Stimulated activated CD4-positive, alpha-beta T cell treated with anti-CD3 and anti-CD28 coated beads, Interleukin-12 subunit alpha, Interleukin-12 subunit beta, amount 100 ng/mL, for 4 hours (primary cell): ENCODE measurements at regions not wholly inside any gene's neighbourhood (a gene's known extent, or its start where the extent isn't known, plus 50 kb on each side); places are given as distances from the start of the nearest gene placed in this dataset.
"Not testable (repeated sequence)": the region's sequence is repeated elsewhere in the genome, so short reads cannot be mapped to it uniquely, and the experiment has no call there.

Experiments
- DNase-seq: peaks from one replicate; pipeline ENCODE4 v3.0.0-alpha.2; 2020

GRCh38 chr3:176016203-176016602, 1157.1 kb downstream of the NAALADL2 start:
- not testable (repeated sequence) for DNase-seq

GRCh38 chr3:176015228-176015627, 1156.1 kb downstream of the NAALADL2 start:
- DNase-seq = not testable (repeated sequence)

GRCh38 chr3:176009256-176009655, 1150.1 kb downstream of the NAALADL2 start:
- DNase-seq = no peak

GRCh38 chr3:176005564-176005963, 1146.4 kb downstream of the NAALADL2 start:
- DNase-seq = no peak

GRCh38 chr3:175989161-175989560, 1130.0 kb downstream of the NAALADL2 start:
- DNase-seq = no peak

- no peak for DNase-seq
These were observed 1129.3 kb downstream of the NAALADL2 start for GRCh38 chr3:175988401-175988800.

- no peak for DNase-seq
These were observed 1126.6 kb downstream of the NAALADL2 start for GRCh38 chr3:175985781-175986180.

GRCh38 chr3:175983379-175983778, 1124.2 kb downstream of the NAALADL2 start:
- DNase-seq = no peak

- no peak for DNase-seq
These were observed 1121.5 kb downstream of the NAALADL2 start for GRCh38 chr3:175980486-175981090.

GRCh38 chr3:175977968-175978752, 1119.0 kb downstream of the NAALADL2 start:
- no peak for DNase-seq

- no peak for DNase-seq
These were observed 1110.3 kb downstream of the NAALADL2 start for GRCh38 chr3:175969456-175969855.

GRCh38 chr3:175965036-175965435, 1105.9 kb downstream of the NAALADL2 start:
- no peak for DNase-seq

- no peak for DNase-seq
These were observed 1098.3 kb downstream of the NAALADL2 start for GRCh38 chr3:175957427-175957826.

GRCh38 chr3:175956964-175957363, 1097.8 kb downstream of the NAALADL2 start:
- DNase-seq = no peak

- DNase-seq = no peak
These were observed 1092.0 kb downstream of the NAALADL2 start for GRCh38 chr3:175951047-175951694.

- no peak for DNase-seq
These were observed 1088.9 kb downstream of the NAALADL2 start for GRCh38 chr3:175948041-175948440.

- DNase-seq = no peak
These were observed 1082.2 kb downstream of the NAALADL2 start for GRCh38 chr3:175941352-175941751.

GRCh38 chr3:175940881-175941280, 1081.7 kb downstream of the NAALADL2 start:
- no peak for DNase-seq

- DNase-seq = no peak
These were observed 1081.1 kb downstream of the NAALADL2 start for GRCh38 chr3:175940243-175940642.

- DNase-seq = not testable (repeated sequence)
These were observed 1078.2 kb downstream of the NAALADL2 start for GRCh38 chr3:175937367-175937766.

GRCh38 chr3:175932586-175932985, 1073.5 kb downstream of the NAALADL2 start:
- DNase-seq = no peak

GRCh38 chr3:175919133-175919532, 1060.0 kb downstream of the NAALADL2 start:
- no peak for DNase-seq

- DNase-seq = no peak
These were observed 1057.2 kb downstream of the NAALADL2 start for GRCh38 chr3:175916191-175916934.
